NB4 (cell line): ENCODE measurements at regions not wholly inside any gene's neighbourhood (a gene's known extent, or its start where the extent isn't known, plus 50 kb on each side); places are given as distances from the start of the nearest gene placed in this dataset.

ENCODE experiments used
- CTCF ChIP-seq: IDR thresholded peaks from one replicate; pipeline ENCODE4 v1.5.1; 2012; ENCODE audit warnings: low read depth, low read length
- POLR2A ChIP-seq: IDR thresholded peaks from 2 replicates; pipeline ENCODE4 v1.6.1; 2011; ENCODE audit warnings: mild to moderate bottlenecking; ENCODE audit not compliant: insufficient read length; ENCODE audit errors: extremely low read depth

- TF ChIP-seq CTCF (no peak), POLR2A (no peak)
Measured at GRCh38 chr10:25743832-25744231, 190.2 kb upstream of the MYO3A start.
